ENCODE measurements at regions not wholly inside any gene's neighbourhood (a gene's known extent, or its start where the extent isn't known, plus 50 kb on each side); places are given as distances from the start of the nearest gene placed in this dataset.

DNA sequence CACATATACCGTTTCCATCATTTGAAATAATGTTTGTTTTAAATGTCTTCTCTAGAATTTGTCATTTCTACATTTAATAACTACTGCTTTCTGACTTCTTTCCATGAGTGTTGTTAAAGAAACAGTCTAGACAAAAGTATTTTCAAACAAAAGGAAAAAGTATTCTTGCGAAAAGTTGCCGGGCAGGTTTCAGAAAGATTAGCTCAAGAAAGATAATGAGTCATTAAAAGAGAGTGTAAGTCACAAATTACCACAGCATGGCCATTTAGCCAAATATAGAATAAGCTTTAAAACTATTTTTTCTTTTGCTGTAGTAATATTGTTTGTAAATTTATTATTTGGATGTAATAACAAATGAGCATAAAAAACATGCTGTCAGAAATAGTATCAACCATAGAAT, 493.0 kb downstream of the TLL1 start:
- H3K27me3 Mint-ChIP-seq: no peaks in the 10 kb centered on the region
- TF ChIP-seq, protein P1, sequence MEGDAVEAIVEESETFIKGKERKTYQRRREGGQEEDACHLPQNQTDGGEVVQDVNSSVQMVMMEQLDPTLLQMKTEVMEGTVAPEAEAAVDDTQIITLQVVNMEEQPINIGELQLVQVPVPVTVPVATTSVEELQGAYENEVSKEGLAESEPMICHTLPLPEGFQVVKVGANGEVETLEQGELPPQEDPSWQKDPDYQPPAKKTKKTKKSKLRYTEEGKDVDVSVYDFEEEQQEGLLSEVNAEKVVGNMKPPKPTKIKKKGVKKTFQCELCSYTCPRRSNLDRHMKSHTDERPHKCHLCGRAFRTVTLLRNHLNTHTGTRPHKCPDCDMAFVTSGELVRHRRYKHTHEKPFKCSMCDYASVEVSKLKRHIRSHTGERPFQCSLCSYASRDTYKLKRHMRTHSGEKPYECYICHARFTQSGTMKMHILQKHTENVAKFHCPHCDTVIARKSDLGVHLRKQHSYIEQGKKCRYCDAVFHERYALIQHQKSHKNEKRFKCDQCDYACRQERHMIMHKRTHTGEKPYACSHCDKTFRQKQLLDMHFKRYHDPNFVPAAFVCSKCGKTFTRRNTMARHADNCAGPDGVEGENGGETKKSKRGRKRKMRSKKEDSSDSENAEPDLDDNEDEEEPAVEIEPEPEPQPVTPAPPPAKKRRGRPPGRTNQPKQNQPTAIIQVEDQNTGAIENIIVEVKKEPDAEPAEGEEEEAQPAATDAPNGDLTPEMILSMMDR (IDR thresholded peaks at IDR 0.05): no peak
- CTCF ChIA-PET: no interaction called here

DNA sequence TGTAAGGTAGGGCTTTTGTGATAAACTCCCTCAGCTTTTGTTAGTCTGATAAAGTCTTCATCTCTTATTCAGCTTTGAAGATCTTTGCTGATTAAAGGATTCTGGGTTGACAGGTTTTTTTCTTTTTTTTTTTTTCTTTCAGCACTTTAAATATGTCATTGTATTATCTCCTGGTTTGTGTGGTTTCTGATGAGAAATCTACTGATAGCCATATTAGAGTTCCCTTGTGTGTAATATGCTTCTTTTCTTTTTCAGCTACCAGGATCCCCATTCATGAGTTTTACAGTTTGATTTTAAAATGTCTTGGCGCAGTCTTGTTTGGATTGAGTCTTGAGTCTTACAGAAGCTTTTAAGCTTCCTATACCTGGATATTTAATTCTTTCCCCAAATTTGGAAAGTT, 504.5 kb downstream of the TLL1 start:
- H3K27ac Mint-ChIP-seq: no peak overlapping the region
- no peaks in the 10 kb centered on the region for H3K4me1 Mint-ChIP-seq (ENCODE audit: low read depth)
- POLR2A ChIA-PET: no interaction called here
- CTCF ChIA-PET: no interaction called here
- no peak for ATAC-seq
- H3K36me3 Mint-ChIP-seq (ENCODE audit: low read depth): no peaks in the 10 kb centered on the region
- no peaks in the 10 kb centered on the region for H3K27me3 Mint-ChIP-seq
- H3K9me3 Mint-ChIP-seq: peaks cover 31% of the 10 kb centered on the region
- DNase-seq: no peak
- TF ChIP-seq, protein P1 (IDR thresholded peaks at IDR 0.05): no peak
- no peak overlapping the region for H3K4me3 Mint-ChIP-seq
- intact Hi-C loops (cut with micrococcal nuclease): no loop called here

More for the DNA sequence above, 493.0 kb downstream of the TLL1 start:
- H3K9me3 Mint-ChIP-seq: peaks cover 10% of the 10 kb centered on the region
- DNase-seq (no peak), ATAC-seq (no peak)
- H3K27ac Mint-ChIP-seq: no peak overlapping the region
- no peaks in the 10 kb centered on the region for H3K36me3 Mint-ChIP-seq (ENCODE audit: low read depth)
- intact Hi-C loops (cut with micrococcal nuclease): no loop called here
- no peaks in the 10 kb centered on the region for H3K4me1 Mint-ChIP-seq (ENCODE audit: low read depth)
- POLR2A ChIA-PET: no interaction called here
- H3K4me3 Mint-ChIP-seq: no peak overlapping the region

DNA sequence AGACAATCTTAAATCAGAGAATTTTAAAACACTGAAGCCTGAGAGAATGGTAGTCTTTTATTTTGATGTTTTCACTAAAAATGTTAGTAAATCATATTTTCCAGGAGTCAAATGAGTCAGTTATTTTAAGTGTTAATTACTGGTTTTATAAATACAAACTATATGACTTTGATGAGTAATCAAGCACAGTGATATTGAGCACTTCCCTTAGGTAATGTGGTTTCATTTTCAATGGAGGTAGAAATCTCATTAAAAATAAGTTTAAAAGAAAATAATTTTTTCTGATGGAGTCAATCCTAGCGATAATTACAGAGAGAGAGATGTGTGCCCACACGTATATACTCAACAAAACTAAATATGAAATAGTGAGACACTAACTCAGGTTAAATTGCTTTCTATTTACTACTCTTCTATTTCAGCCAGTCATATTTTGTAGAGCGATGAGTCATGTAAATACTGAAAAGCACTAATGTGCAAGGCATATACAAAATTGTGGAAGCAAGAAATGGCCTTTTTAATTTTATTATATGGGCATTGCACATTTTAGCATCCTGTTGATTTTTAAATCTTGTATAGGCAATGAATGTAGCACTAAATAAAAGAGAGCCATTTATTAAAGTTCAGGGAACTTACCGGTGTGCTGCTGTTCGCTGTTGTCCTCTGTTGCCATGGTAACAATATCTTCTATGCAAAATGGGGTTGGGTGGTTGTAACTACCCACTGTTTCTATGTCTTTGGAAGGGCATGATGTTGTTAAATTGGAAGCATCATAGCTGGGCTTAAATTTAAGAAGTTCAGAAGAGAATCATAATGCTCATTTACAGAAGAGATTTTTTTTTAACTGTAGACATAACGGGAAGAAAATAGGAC, 513.7 kb downstream of the TLL1 start:
- Mint-ChIP-seq H3K36me3 (ENCODE audit: low read depth) (no peaks in the 10 kb centered on the region), H3K27me3 (no peaks in the 10 kb centered on the region), H3K4me1 (ENCODE audit: low read depth) (no peaks in the 10 kb centered on the region), H3K4me3 (no peak overlapping the region), H3K27ac (no peak overlapping the region), H3K9me3 (peaks cover 9% of the 10 kb centered on the region)
- ChIA-PET POLR2A (no interaction called here), CTCF (no interaction called here)
- ATAC-seq: no peak
- TF ChIP-seq, protein P1 (IDR thresholded peaks at IDR 0.05): no peak
- intact Hi-C loops (cut with micrococcal nuclease): no loop called here
- DNase-seq: no peak

DNA sequence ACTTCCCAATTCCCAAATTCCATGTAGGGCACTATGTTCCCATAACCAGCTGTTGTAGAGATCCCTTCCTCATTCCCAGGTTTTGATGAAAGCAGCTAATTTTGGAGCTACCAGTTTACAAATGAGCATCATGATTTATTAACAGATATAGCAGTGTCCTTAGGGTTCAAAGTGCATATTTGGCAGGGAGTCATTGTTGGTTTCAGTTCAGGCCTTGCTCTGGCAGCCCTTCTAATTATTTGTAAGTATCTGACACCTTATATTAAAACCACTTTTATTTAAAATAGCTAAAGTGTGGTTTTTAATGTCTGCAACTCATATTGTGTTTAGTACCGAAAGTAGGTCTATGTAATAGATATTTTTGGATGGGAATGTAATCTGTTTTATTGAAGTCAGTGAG, 518.5 kb downstream of the TLL1 start:
- Mint-ChIP-seq H3K27me3 (no peaks in the 10 kb centered on the region), H3K27ac (no peak overlapping the region), H3K4me3 (no peak overlapping the region), H3K4me1 (ENCODE audit: low read depth) (no peaks in the 10 kb centered on the region), H3K36me3 (ENCODE audit: low read depth) (no peaks in the 10 kb centered on the region), H3K9me3 (peaks cover 11% of the 10 kb centered on the region)
- ATAC-seq (no peak), DNase-seq (no peak)
- POLR2A ChIA-PET: no interaction called here
- intact Hi-C loops (cut with micrococcal nuclease): no loop called here
- TF ChIP-seq, protein P1 (IDR thresholded peaks at IDR 0.05): no peak
- CTCF ChIA-PET: no interaction called here

DNA sequence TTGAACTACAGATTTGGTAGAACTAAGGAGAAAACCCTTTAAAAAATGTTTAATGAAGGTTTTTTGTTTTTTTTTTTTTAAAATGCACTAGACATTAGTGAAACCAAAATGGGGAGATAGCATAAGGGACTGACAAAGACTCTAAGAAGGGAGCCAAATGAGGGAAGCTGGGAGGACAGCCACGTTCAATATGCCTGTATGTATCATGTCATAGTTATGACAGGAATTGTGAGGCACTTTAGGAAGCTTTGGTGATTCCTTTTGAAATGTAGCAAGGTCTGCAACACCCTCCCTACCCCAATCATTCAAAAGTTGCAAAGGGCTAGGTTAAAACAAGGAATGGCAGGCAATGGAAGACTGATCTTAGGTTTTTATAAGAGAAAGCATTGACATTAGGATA, 526.0 kb downstream of the TLL1 start:
- ChIA-PET CTCF (no interaction called here), POLR2A (no interaction called here)
- intact Hi-C loops (cut with micrococcal nuclease): no loop called here
- DNase-seq (no peak), ATAC-seq (no peak)
- H3K27me3 Mint-ChIP-seq: no peaks in the 10 kb centered on the region
- H3K9me3 Mint-ChIP-seq: peaks cover under 1% of the 10 kb centered on the region
- H3K36me3 Mint-ChIP-seq (ENCODE audit: low read depth): no peaks in the 10 kb centered on the region
- H3K27ac Mint-ChIP-seq: no peak overlapping the region
- TF ChIP-seq, protein P1 (IDR thresholded peaks at IDR 0.05): no peak
- no peak overlapping the region for H3K4me3 Mint-ChIP-seq
- no peaks in the 10 kb centered on the region for H3K4me1 Mint-ChIP-seq (ENCODE audit: low read depth)

Data from activated CD8-positive, alpha-beta T cell treated with anti-CD3 and anti-CD28 coated beads for 36 hours (primary cell).